HG03159 (cell line): ENCODE measurements at regions not wholly inside any gene's neighbourhood (a gene's known extent, or its start where the extent isn't known, plus 50 kb on each side); places are given as distances from the start of the nearest gene placed in this dataset.
"Not testable (repeated sequence)": the region's sequence is repeated elsewhere in the genome, so short reads cannot be mapped to it uniquely, and the experiment has no call there.

Experiments
- ATAC-seq: cut with Tn5 transposase; IDR thresholded peaks from one replicate; pipeline ENCODE4 v1.9.1; 2021; ENCODE audit warnings: mild to moderate bottlenecking, moderate library complexity; ENCODE audit not compliant: unreplicated experiment

GRCh38 chr5:119694284-119694683, 64.9 kb downstream of the FAM170A start:
- ATAC-seq: peak; percentile 76

GRCh38 chr5:119706049-119706448, 76.7 kb downstream of the FAM170A start:
- no peak for ATAC-seq

GRCh38 chr5:119708076-119708790, 78.9 kb downstream of the FAM170A start:
- ATAC-seq: no peak

GRCh38 chr5:119721775-119722174, 92.4 kb downstream of the FAM170A start:
- ATAC-seq: no peak

- not testable (repeated sequence) for ATAC-seq
These were observed 95.9 kb downstream of the FAM170A start for GRCh38 chr5:119725291-119725690.

GRCh38 chr5:119726544-119726943, 97.2 kb downstream of the FAM170A start:
- ATAC-seq: no peak

- ATAC-seq: no peak
These were observed 110.9 kb downstream of the FAM170A start for GRCh38 chr5:119740225-119740624.

GRCh38 chr5:119741691-119742090, 112.3 kb downstream of the FAM170A start:
- no peak for ATAC-seq

GRCh38 chr5:119742311-119742710, 113.0 kb downstream of the FAM170A start:
- ATAC-seq: no peak

- ATAC-seq: peak; percentile 94
These were observed 114.6 kb downstream of the FAM170A start for GRCh38 chr5:119743927-119744326.

- ATAC-seq: no peak
These were observed 116.6 kb downstream of the FAM170A start for GRCh38 chr5:119745976-119746375.

GRCh38 chr5:119746984-119747383, 117.6 kb downstream of the FAM170A start:
- ATAC-seq: no peak

GRCh38 chr5:119750887-119751733, 121.8 kb downstream of the FAM170A start:
- ATAC-seq: no peak

GRCh38 chr5:119751734-119752094, 122.4 kb downstream of the FAM170A start:
- no peak for ATAC-seq

GRCh38 chr5:119752921-119753886, 123.8 kb downstream of the FAM170A start:
- ATAC-seq: no peak

- ATAC-seq: not testable (repeated sequence)
These were observed 125.5 kb downstream of the FAM170A start for GRCh38 chr5:119754825-119755224.

- ATAC-seq: no peak
These were observed 127.9 kb downstream of the FAM170A start for GRCh38 chr5:119757276-119757675.

GRCh38 chr5:119769695-119770693, 140.6 kb downstream of the FAM170A start:
- ATAC-seq: not testable (repeated sequence)

GRCh38 chr5:119780145-119780544, 150.8 kb downstream of the FAM170A start:
- ATAC-seq: not testable (repeated sequence)

GRCh38 chr5:119785057-119785456, 155.7 kb downstream of the FAM170A start:
- no peak for ATAC-seq
